GM23338 (cell line): ENCODE measurements at regions not wholly inside any gene's neighbourhood (a gene's known extent, or its start where the extent isn't known, plus 50 kb on each side); places are given as distances from the start of the nearest gene placed in this dataset.

Experiments
- ATAC-seq: fragments of 200-7000 bp; cut with Tn5 transposase; 3 replicates; pipeline ENCODE4 v1.9.1; 2020
- DNase-seq: peaks from one replicate; pipeline ENCODE4 v3.0.0-alpha.2; 2015; ENCODE audit warnings: low spot score
- H2AFZ ChIP-seq: fragments of 200-600 bp; sonication (generic); 2 replicates; pipeline ENCODE4 v1.8.0; 2016; ENCODE audit warnings: antibody characterized with exemption, mild to moderate bottlenecking, moderate library complexity
- H3F3A ChIP-seq: fragments of 200-600 bp; sonication (generic); replicated peaks from 2 replicates; pipeline ENCODE4 v1.8.0; 2017; ENCODE audit warnings: antibody characterized with exemption, mixed run types, low read depth
- H3K27ac ChIP-seq: fragments of 200-600 bp; sonication (generic); 2 replicates; pipeline ENCODE4 v1.6.1; 2016; ENCODE audit warnings: low read depth
- H3K27me3 ChIP-seq: fragments of 200-600 bp; sonication (generic); 2 replicates; pipeline ENCODE4 v1.8.0; 2016; ENCODE audit warnings: mild to moderate bottlenecking, mixed run types, moderate library complexity; ENCODE audit not compliant: insufficient read depth
- H3K36me3 ChIP-seq: fragments of 200-600 bp; sonication (generic); 2 replicates; pipeline ENCODE4 v1.8.0; 2016; ENCODE audit warnings: mild to moderate bottlenecking; ENCODE audit not compliant: insufficient read depth
- H3K4me1 ChIP-seq: fragments of 200-600 bp; sonication (generic); 2 replicates; pipeline ENCODE4 v1.8.0; 2016; ENCODE audit warnings: mild to moderate bottlenecking, moderate library complexity; ENCODE audit not compliant: insufficient read depth
- H3K4me2 ChIP-seq: fragments of 200-600 bp; sonication (generic); 2 replicates; pipeline ENCODE4 v1.7.1; 2017; ENCODE audit warnings: mixed run types
- H3K4me3 ChIP-seq: fragments of 200-600 bp; sonication (generic); 2 replicates; pipeline ENCODE4 v1.6.1; 2016; ENCODE audit warnings: mixed run types
- H3K79me2 ChIP-seq: fragments of 200-600 bp; sonication (generic); replicated peaks from 2 replicates; pipeline ENCODE4 v1.8.0; 2017; ENCODE audit warnings: mild to moderate bottlenecking; ENCODE audit not compliant: insufficient read depth
- H3K9me2 ChIP-seq: fragments of 200-600 bp; sonication (generic); 2 replicates; pipeline ENCODE4 v1.8.0; 2017; ENCODE audit not compliant: insufficient read depth
- H4K20me1 ChIP-seq: fragments of 200-600 bp; sonication (generic); replicated peaks from 2 replicates; pipeline ENCODE4 v1.8.0; 2017; ENCODE audit warnings: mild to moderate bottlenecking; ENCODE audit not compliant: insufficient read depth
- H3K27ac Mint-ChIP-seq: 2 replicates; pipeline ENCODE4 v1.8.0; 2020; ENCODE audit warnings: inconsistent platforms, mild to moderate bottlenecking, moderate library complexity, mixed read lengths
- H3K27me3 Mint-ChIP-seq: 3 replicates; pipeline ENCODE4 v1.8.0; 2022; ENCODE audit warnings: low read depth, mild to moderate bottlenecking, moderate library complexity, mixed read lengths, inconsistent platforms; ENCODE audit not compliant: insufficient read depth, poor library complexity
- H3K36me3 Mint-ChIP-seq: 3 replicates; pipeline ENCODE4 v1.8.0; 2021; ENCODE audit warnings: low read depth, mild to moderate bottlenecking, inconsistent platforms, moderate library complexity, mixed read lengths
- H3K4me1 Mint-ChIP-seq: 3 replicates; pipeline ENCODE4 v1.8.0; 2020; ENCODE audit warnings: mild to moderate bottlenecking, inconsistent platforms, mixed read lengths
- H3K4me3 Mint-ChIP-seq: 3 replicates; pipeline ENCODE4 v1.8.0; 2021; ENCODE audit warnings: moderate library complexity, mild to moderate bottlenecking, inconsistent platforms, mixed read lengths
- H3K9me3 Mint-ChIP-seq: 3 replicates; pipeline ENCODE4 v1.8.0; 2020; ENCODE audit warnings: moderate library complexity, mild to moderate bottlenecking, inconsistent platforms, mixed read lengths
- CREB1 ChIP-seq: fragments of 250-450 bp; sonication (Bioruptor Pico); IDR thresholded peaks from 2 replicates; pipeline ENCODE4 v1.5.0; 2020; ENCODE audit warnings: low read depth, mild to moderate bottlenecking, moderate library complexity
- CTCF ChIP-seq, 2 experiments: fragments of 200-600 bp in 1 of 2; sonication (generic) in 1 of 2; conservative IDR thresholded peaks; 2 replicates each; pipeline versions ENCODE4 v1.5.1 to v1.6.1; 2016 to 2017; ENCODE audit warnings: antibody characterized with exemption in 2 of 2, low read depth in 2 of 2, mild to moderate bottlenecking in 2 of 2, moderate library complexity in 1 of 2
- EZH2 ChIP-seq: fragments of 200-600 bp; sonication (generic); IDR thresholded peaks from one replicate; pipeline ENCODE4 v1.8.0; 2017; ENCODE audit warnings: antibody characterized with exemption, mild to moderate bottlenecking, low read depth; ENCODE audit not compliant: unreplicated experiment
- EZH2phosphoT487 ChIP-seq: fragments of 200-600 bp; sonication (generic); IDR thresholded peaks from one replicate; pipeline ENCODE4 v1.8.1; 2018; ENCODE audit warnings: antibody characterized with exemption; ENCODE audit not compliant: unreplicated experiment
- JUNB ChIP-seq: IDR thresholded peaks from one replicate; pipeline ENCODE4 v1.6.1; 2016; ENCODE audit warnings: antibody characterized with exemption; ENCODE audit not compliant: unreplicated experiment
- NANOG ChIP-seq: IDR thresholded peaks from 2 replicates; pipeline ENCODE4 v1.6.1; 2016; ENCODE audit warnings: antibody characterized with exemption, borderline replicate concordance
- POLR2AphosphoS5 ChIP-seq: IDR thresholded peaks from 2 replicates; pipeline ENCODE4 v1.6.1; 2016; ENCODE audit warnings: antibody characterized with exemption, low read depth
- STAT1 ChIP-seq: IDR thresholded peaks from one replicate; pipeline ENCODE4 v1.6.1; 2016; ENCODE audit warnings: antibody characterized with exemption; ENCODE audit not compliant: unreplicated experiment
- ZNF114 ChIP-seq: fragments of 250-450 bp; sonication (Bioruptor Pico); IDR thresholded peaks from 2 replicates; pipeline ENCODE4 v1.5.0; 2020; ENCODE audit warnings: mild to moderate bottlenecking, moderate library complexity
- ZNF331 ChIP-seq: fragments of 250-450 bp; sonication (Bioruptor Pico); IDR thresholded peaks from 2 replicates; pipeline ENCODE4 v1.5.0; 2020; ENCODE audit warnings: low read depth, mild to moderate bottlenecking, moderate library complexity
- TF ChIP-seq, protein P1 (sequence below): fragments of 250-450 bp; sonication (Bioruptor Pico); IDR thresholded peaks from 2 replicates; pipeline ENCODE4 v1.5.0; 2020; ENCODE audit warnings: mild to moderate bottlenecking, moderate library complexity
- TF ChIP-seq, protein P2 (sequence below): IDR thresholded peaks from one replicate; pipeline ENCODE4 v1.6.1; 2018; ENCODE audit warnings: antibody characterized with exemption; ENCODE audit not compliant: unreplicated experiment
- TF ChIP-seq, protein P3 (sequence below): IDR thresholded peaks from 2 replicates; pipeline ENCODE4 v1.6.1; 2016; ENCODE audit warnings: antibody characterized with exemption

DNA sequence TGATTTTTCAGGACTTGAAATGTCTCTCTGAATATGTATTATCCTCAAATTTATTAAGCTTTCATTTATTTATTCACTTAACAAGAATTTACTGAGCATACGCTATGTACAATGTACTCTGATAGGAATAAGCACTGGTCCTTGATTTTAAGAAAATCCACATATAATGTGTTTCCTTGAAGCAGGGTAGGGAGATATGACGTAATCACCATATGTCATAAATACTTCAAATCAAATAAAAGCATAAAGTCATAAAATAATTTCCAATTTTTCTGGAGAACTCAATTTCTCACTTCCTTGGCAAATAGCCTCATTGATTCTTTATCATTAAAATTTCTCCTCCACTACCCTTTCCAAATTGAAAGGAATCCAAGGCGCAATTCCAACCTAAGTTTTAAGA lies 177.8 kb upstream of the GAP43 start (continued):
- TF ChIP-seq CTCF (conservative IDR thresholded peaks at IDR 0.05; ENCODE audit: low read depth in 2 of 2): no peak
- no peak for TF ChIP-seq JUNB
- TF ChIP-seq STAT1: no peak

DNA sequence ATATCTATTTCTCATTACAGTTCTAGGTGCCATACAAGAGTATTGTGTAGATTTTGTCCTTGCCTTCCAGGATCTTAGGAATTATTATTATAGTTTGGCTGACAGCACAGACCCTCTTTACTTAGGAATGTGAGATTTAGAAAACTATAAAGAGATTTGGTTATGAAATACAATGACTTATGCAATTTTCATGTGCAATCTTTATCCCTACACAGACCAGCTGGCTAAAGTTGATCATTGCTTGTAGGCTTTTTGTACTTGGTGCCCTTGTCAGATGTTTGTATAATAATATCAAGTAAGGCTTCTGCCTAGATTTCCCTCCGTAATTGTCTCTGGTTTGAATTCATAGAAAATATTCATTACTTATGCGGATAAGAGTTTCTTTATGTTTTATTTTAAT lies 174.5 kb upstream of the GAP43 start:
- no peaks in the 10 kb centered on the region; the same call in 2 of the 3 replicates for H3K9me3 Mint-ChIP-seq
- H3K27ac Mint-ChIP-seq: no peak overlapping the region
- no peaks in the 10 kb centered on the region for H3K27me3 ChIP-seq
- peaks cover 3% of the 10 kb centered on the region; the same call in 1 of the 3 replicates for H3K4me1 Mint-ChIP-seq
- no peaks in the 10 kb centered on the region for H3K36me3 Mint-ChIP-seq
- H3K4me3 Mint-ChIP-seq: no peak overlapping the region
- no peak overlapping the region for H2AFZ ChIP-seq
- no peak overlapping the region for H3K4me2 ChIP-seq
- no peaks in the 10 kb centered on the region for H3K36me3 ChIP-seq
- no peaks in the 10 kb centered on the region for H3K79me2 ChIP-seq
- H3K27me3 Mint-ChIP-seq: no peaks in the 10 kb centered on the region
- H4K20me1 ChIP-seq: no peaks in the 10 kb centered on the region
- DNase-seq (no peak), ATAC-seq (no peak)
- H3K4me1 ChIP-seq: 0 out of 2 replicates have a peak, but pooled peaks cover 4% of the 10 kb centered on the region
- H3K9me2 ChIP-seq: no peaks in the 10 kb centered on the region
- no peak overlapping the region for H3K27ac ChIP-seq
- H3F3A ChIP-seq: no peaks in the 10 kb centered on the region
- H3K4me3 ChIP-seq: no peak overlapping the region
- TF ChIP-seq ZNF114 (CRISPR knock-in tag) (no peak), NANOG (no peak), EZH2phosphoT487 (no peak), JUNB (no peak), STAT1 (no peak), ZNF331 (CRISPR knock-in tag) (no peak), CREB1 (CRISPR knock-in tag) (no peak), POLR2AphosphoS5 (no peak), EZH2 (no peak)
- TF ChIP-seq, protein P1, sequence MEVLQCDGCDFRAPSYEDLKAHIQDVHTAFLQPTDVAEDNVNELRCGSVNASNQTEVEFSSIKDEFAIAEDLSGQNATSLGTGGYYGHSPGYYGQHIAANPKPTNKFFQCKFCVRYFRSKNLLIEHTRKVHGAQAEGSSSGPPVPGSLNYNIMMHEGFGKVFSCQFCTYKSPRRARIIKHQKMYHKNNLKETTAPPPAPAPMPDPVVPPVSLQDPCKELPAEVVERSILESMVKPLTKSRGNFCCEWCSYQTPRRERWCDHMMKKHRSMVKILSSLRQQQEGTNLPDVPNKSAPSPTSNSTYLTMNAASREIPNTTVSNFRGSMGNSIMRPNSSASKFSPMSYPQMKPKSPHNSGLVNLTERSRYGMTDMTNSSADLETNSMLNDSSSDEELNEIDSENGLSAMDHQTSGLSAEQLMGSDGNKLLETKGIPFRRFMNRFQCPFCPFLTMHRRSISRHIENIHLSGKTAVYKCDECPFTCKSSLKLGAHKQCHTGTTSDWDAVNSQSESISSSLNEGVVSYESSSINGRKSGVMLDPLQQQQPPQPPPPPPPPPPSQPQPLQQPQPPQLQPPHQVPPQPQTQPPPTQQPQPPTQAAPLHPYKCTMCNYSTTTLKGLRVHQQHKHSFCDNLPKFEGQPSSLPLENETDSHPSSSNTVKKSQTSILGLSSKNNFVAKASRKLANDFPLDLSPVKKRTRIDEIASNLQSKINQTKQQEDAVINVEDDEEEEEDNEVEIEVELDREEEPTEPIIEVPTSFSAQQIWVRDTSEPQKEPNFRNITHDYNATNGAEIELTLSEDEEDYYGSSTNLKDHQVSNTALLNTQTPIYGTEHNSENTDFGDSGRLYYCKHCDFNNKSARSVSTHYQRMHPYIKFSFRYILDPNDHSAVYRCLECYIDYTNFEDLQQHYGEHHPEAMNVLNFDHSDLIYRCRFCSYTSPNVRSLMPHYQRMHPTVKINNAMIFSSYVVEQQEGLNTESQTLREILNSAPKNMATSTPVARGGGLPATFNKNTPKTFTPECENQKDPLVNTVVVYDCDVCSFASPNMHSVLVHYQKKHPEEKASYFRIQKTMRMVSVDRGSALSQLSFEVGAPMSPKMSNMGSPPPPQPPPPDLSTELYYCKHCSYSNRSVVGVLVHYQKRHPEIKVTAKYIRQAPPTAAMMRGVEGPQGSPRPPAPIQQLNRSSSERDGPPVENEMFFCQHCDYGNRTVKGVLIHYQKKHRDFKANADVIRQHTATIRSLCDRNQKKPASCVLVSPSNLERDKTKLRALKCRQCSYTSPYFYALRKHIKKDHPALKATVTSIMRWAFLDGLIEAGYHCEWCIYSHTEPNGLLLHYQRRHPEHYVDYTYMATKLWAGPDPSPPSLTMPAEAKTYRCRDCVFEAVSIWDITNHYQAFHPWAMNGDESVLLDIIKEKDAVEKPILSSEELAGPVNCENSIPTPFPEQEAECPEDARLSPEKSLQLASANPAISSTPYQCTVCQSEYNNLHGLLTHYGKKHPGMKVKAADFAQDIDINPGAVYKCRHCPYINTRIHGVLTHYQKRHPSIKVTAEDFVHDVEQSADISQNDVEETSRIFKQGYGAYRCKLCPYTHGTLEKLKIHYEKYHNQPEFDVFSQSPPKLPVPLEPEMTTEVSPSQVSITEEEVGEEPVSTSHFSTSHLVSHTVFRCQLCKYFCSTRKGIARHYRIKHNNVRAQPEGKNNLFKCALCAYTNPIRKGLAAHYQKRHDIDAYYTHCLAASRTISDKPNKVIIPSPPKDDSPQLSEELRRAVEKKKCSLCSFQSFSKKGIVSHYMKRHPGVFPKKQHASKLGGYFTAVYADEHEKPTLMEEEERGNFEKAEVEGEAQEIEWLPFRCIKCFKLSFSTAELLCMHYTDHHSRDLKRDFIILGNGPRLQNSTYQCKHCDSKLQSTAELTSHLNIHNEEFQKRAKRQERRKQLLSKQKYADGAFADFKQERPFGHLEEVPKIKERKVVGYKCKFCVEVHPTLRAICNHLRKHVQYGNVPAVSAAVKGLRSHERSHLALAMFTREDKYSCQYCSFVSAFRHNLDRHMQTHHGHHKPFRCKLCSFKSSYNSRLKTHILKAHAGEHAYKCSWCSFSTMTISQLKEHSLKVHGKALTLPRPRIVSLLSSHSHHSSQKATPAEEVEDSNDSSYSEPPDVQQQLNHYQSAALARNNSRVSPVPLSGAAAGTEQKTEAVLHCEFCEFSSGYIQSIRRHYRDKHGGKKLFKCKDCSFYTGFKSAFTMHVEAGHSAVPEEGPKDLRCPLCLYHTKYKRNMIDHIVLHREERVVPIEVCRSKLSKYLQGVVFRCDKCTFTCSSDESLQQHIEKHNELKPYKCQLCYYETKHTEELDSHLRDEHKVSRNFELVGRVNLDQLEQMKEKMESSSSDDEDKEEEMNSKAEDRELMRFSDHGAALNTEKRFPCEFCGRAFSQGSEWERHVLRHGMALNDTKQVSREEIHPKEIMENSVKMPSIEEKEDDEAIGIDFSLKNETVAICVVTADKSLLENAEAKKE (CRISPR knock-in tag): no peak
- TF ChIP-seq, protein P2, sequence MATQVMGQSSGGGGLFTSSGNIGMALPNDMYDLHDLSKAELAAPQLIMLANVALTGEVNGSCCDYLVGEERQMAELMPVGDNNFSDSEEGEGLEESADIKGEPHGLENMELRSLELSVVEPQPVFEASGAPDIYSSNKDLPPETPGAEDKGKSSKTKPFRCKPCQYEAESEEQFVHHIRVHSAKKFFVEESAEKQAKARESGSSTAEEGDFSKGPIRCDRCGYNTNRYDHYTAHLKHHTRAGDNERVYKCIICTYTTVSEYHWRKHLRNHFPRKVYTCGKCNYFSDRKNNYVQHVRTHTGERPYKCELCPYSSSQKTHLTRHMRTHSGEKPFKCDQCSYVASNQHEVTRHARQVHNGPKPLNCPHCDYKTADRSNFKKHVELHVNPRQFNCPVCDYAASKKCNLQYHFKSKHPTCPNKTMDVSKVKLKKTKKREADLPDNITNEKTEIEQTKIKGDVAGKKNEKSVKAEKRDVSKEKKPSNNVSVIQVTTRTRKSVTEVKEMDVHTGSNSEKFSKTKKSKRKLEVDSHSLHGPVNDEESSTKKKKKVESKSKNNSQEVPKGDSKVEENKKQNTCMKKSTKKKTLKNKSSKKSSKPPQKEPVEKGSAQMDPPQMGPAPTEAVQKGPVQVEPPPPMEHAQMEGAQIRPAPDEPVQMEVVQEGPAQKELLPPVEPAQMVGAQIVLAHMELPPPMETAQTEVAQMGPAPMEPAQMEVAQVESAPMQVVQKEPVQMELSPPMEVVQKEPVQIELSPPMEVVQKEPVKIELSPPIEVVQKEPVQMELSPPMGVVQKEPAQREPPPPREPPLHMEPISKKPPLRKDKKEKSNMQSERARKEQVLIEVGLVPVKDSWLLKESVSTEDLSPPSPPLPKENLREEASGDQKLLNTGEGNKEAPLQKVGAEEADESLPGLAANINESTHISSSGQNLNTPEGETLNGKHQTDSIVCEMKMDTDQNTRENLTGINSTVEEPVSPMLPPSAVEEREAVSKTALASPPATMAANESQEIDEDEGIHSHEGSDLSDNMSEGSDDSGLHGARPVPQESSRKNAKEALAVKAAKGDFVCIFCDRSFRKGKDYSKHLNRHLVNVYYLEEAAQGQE: no peak
- TF ChIP-seq, protein P3, sequence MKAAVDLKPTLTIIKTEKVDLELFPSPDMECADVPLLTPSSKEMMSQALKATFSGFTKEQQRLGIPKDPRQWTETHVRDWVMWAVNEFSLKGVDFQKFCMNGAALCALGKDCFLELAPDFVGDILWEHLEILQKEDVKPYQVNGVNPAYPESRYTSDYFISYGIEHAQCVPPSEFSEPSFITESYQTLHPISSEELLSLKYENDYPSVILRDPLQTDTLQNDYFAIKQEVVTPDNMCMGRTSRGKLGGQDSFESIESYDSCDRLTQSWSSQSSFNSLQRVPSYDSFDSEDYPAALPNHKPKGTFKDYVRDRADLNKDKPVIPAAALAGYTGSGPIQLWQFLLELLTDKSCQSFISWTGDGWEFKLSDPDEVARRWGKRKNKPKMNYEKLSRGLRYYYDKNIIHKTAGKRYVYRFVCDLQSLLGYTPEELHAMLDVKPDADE: no peak
